Stimulated activated naive CD4-positive, alpha-beta T cell treated with Interleukin-2 at 50 U/mL for 16 hours (primary cell): ENCODE measurements at regions not wholly inside any gene's neighbourhood (a gene's known extent, or its start where the extent isn't known, plus 50 kb on each side); places are given as distances from the start of the nearest gene placed in this dataset.

ENCODE experiments used
- DNase-seq: peaks from one replicate; lab custom pipeline; 2025; lab: John Stamatoyannopoulos, UW

DNA sequence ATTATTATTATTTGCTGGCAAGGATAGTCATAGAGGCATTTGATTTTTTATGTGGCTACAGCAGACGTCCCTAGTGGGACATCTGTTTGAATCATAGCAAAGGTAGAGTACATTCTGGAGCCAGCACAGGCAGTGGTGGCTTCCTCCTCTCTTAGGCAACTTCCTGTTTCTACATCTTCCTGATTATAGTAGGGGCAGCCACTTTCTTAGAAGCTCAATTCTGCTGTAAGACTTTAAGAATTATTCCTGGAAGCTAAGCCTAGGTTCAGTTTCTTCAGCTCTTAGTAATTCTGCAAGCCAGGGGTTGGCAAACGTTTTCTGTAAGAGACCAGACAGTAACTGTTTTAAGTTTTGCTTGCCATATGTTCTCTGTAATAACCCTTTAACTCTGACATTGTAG, 129.3 kb upstream of the TENM4 start:
- DNase-seq: no peak

DNA sequence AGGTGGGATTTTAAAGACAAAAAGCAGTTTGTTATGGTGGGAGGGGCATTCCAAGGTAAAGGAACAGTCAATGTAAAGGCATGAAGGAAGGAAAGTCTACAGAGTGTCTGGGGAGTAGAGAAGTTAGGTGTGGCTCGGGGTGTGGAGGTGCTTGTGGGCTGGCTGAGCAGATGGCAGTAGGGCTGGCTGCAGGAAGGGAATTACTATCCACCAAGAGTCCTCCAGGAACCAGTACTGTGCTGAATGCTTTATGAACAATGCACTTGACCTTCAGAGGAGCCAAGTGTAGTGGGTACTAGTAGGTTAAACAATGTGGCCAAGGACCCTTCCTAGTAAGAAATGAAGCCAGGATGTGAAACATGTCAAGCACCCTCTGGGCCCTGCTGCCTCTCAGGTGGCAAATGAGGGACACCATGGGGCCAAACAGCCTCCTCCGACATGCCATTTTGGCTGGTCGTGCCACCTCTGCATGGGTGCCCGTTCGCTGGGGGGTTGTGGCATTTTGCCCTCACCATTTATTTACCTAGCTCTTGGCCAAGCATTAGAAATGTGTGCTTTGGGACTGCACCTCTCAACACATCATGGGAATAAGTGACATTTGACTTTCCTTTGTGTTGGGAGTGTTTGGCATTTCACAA, 123.6 kb upstream of the TENM4 start:
- no peak for DNase-seq

DNA sequence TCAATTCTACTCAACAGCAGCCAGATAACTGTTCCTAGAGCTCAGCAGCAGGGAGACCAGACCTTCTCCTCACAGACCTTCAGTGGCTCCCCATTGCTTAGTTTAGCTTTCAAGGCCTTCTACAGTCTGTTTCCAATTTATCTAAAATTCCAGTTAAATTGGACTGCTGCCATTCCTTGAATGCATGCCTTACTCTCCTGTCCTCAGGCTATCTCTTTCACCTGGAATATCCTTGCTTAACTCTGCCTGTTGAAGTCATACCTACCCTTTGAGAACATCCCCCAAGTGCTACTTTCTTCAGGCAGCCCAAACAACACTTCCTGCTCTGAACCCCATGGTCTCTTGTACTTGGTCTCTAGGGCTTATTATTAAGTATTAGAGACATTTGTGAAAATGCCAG, 120.7 kb upstream of the TENM4 start:
- no peak for DNase-seq

DNA sequence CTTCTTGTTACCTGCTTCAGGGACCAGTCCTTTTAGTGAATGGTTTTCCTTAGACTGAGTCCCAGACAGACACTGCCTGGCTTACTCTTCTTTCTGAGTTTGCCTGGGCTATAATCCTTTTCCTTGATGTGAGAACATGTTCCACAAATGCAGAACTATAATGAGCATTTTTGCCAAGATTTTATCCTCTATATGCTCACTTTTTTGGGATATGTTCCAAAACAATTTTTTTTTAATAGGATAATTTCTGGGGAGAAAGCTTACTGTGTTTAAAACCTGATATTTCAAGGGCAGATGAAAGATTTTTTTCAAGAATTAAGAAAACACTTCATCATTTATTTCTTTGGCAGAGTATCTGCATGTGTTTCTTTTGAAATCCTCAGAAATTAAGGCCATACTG, 110.0 kb upstream of the TENM4 start:
- DNase-seq: no peak

DNA sequence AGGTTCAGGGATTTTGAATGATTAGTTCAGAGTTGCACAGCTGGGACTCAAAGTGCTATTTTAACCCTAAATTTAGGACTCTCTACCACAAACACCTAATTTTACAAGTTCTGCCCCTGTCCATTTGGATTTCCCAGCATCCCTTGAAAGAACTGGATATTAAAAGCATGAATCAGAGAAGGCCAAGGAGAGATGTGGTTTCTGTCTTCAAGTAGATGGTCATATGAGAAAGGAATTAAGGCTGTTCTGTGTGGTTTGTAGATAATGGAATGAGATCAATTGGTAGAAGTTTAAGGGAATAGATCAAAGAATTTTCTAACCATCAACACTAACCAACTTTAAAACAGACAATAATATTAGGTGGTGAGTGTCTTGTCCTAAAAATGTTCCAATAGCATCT, 106.4 kb upstream of the TENM4 start:
- DNase-seq: no peak

DNA sequence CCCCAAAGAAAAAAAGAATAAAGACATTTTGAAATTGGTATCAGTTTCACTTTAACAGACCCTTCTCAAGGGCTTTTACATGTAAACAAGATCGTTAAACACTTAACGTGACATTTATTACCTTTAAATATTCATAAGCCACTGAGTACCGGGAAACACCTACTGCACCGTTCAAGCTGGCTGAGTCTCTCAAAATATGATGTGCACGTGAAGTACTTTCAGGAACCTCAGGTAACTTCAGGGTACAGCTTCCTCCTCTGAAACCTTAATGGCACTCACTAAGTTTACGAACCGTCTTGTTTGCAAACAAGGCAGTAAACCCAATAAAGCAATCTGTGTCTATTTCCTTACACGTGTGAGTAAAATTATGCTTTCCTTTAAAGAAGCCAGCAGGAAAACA, 105.5 kb upstream of the TENM4 start:
- DNase-seq: no peak

DNA sequence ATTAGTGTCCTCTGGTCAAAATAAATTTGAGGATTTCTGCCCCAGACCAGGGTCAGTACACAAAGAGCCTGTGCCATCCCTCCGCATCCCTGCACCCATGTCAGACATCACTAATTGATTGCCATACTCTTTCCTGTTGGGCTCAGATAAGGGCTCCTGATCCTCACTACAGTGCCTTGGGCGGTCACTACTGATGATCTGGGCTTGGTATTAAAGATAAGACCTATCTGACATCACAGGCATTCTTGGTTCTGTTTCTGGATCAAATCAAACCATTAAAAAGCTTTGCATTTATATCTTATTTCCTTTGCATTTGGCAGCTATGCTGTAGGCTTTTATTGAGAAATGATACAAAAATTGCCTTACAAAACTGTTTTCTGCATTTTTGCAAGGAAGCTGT, 103.5 kb upstream of the TENM4 start:
- DNase-seq: no peak

DNA sequence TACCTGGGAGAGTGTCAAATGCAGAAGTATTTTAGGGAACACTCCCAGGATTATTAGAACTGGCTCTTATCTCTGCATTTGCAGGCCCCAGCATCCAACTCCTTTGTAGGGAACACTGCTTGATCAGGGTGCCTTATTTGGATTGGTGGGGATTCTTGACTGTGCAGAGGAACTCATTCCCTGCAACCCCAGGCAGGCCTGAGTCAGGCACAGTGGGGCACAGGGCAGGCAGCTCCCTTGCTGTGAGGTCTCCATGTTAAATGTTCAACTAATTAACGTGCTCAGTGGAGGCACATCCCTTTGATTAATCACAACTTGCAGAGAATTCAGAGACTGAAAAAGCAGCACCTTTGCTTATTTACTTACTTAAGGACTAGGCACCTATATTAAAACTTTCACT, 102.3 kb upstream of the TENM4 start:
- no peak for DNase-seq

DNA sequence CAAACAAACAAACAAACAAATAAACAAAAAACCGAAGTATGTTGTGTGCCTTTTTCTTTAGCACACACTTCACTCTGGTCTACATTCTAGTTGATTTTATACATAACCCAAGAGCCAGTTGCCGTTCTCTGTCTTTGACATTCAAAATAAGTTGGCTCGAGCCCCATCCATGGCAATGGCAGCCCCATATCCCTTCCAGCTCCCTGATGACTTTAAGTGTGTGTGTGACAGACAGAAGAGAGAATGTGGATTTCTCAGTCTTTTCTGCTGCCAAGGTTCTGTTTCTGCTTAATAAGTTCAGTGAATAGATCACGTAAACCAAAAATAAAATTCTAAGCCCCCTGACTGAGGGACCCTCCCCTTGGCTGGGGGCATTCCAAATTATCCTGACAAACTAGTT, 100.6 kb upstream of the TENM4 start:
- DNase-seq: no peak

DNA sequence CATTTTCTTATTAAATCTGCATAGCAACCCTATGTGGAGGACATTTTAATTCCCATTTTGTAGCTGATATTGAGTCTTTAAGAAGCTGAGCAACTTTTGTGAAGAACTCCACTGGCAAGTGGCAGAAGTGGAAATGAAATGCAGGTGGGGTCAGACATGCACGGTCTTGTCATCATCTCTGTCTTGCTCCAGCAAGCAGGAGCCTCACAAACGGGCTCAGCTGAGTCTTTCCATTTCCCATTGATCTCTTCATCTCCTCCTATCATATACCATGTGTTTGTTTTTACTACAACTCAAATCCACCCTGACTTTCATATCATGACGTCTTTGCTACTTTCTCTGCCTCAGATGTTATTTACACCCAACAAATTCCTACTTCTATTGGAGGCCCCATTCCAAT, 97.9 kb upstream of the TENM4 start:
- no peak for DNase-seq

DNA sequence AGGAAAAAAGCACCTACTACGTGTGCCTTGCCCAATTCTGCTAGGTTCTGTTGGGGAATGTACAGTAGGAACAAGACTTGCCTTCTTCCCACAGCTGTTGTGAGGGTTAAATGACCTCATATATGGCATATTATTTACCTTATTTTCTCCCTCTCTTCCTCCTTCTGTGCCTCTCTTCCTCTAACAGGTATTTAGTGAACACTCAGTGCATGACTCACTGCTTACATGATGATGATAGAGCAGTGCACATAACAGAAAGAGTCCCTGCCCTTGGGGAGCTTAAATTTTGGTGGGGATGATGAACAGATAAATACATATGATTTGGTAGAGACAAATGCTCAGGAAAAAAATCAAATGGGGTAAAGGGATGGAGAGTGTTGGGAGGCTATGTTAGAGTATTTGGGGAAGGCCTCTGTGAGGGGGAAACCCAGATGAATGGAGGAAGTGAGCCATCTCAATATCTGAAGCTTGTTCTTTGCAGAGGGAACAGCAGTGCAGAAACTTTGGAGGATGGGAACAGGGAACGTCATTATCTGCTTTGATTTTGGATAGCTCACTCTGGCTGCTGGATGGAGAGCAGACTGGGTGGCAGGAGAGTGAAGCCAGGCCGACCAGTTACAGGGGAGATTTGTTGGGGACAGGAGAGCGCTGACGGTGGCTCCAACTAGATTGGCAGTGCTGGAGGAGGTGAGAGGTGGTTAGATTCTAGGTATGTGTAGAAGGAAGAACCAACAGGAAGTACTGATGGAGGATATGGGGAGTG, 95.5 kb upstream of the TENM4 start:
- DNase-seq: no peak

DNA sequence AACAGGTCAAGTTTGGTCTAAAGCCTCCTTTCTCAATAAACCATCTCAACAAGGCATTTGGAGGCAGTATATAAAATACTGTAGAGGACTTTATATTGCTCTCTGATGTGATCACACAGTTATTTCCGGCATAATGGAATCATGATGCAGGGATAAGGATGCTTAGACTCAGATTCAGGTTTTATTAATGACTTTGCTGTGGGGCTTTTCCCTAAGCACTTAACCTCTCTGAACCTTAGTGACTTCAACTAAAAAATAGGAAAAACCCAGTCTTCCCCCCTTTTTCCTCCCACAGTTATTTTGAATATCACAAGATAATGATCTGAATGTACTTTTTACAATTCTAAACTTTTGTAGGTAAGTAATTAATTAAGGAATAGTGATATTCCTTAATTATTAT, 94.8 kb upstream of the TENM4 start:
- DNase-seq: no peak

DNA sequence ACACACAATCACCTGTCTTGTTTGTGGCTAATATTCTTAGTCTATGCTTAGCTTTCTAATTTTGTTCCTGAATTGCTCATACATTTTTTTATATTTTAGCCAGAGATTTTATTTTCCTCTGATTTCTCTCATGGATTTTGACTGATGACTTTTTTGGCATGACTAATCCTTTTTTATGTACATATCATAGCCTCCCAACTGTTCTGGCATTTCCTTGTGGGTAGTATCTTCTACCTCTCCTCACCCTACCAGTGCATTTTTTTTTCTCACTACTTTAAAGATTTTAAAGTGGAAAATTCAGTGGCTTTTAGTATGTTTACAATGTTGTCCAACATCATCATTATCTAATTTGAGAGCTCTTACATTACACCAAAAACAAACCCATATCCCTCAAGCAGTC, 84.4 kb upstream of the TENM4 start:
- DNase-seq: no peak

DNA sequence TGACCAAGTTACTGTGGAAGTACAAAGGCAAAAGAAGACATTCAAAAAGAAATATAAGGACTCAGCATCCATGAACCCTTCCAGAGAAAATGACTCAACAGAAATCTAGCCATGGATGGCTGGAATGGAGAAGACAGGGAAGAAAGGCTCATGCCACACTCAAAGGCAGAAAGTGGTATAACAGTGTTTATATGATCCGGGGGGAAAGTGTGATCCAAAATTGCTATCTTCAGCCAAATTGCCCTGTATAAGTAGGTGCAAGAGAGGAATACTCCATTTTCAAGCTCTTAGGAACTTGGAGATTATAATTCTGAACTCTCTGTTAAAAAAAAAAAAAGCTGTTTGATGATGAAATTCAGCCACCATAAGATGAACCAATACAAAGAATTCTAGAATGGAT, 81.8 kb upstream of the TENM4 start:
- DNase-seq: no peak

DNA sequence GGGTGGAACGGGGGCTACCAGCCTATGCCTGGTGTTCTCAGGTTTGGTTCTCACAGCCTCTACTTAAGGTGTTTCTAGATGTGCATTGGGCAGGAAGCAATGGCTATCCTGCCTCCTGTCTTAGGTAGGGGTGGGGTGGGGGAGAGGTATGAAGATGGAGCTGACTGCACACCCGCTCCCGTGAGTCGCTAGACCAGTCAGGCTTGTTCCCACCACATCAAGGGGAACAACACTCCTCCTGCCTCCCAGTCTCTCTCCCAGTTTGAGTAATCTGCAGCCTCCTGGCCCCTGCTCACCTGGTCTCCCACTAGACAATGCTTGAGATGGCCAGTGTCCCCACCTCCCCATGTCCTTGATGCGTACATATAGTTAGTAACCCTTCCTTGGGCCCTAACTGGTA, 79.3 kb upstream of the TENM4 start:
- no peak for DNase-seq

DNA sequence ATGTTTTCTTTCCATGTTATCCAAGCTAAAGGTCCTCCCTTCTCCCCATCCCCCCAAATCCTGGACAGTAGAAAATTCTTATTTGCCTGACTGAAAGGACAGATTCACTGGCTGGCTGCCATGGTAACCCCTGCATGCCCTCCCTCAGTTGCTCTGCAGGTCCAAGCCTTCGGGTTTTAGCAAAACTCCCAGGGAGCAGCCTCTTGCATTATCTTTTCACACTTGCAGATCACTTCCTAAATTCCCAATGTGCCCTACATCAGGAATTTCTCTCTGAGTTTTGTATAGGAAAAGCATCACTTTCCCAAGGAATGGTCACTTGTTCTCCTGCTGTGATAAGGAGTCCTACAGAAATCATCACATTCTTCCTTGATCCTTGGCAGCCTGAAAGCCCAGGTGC, 75.0 kb upstream of the TENM4 start:
- no peak for DNase-seq

DNA sequence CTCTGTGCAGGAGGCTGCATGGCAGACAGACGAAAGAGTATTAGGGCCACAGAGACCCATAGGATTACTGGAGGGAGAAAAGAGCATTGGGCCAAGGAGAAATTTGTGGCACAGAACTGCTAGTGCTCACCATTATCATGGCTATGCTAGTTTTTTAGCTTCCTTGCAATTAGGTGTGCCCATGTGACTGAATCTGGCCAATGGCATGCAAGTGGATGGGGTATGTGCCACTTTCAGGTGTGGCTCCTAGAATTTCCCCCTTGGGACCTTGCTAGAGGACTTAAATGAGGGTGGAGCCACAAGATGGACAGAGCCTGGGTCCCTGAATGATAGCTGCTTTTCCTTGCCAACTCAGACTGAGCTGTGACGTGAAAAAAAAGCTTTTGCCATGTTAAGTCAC, 73.9 kb upstream of the TENM4 start:
- no peak for DNase-seq

DNA sequence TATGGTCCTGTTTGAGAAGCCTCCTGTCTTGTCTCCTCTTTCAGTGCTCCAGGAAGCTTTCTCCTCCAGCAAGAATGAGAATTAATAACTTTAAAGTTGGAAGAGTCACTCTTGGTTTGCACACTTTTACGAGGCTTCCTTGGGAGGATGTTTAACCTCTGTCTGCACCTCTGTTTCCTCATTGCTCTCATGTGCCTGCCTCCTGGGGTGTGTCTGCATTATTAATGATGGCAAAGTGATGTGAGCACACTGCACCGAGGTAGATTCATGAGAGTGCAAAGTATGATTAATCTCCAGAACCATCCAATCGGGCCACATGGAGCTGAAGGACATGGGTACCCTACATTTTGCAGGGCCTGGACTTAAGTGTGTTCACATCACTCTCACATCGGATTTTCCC, 73.5 kb upstream of the TENM4 start:
- no peak for DNase-seq

DNA sequence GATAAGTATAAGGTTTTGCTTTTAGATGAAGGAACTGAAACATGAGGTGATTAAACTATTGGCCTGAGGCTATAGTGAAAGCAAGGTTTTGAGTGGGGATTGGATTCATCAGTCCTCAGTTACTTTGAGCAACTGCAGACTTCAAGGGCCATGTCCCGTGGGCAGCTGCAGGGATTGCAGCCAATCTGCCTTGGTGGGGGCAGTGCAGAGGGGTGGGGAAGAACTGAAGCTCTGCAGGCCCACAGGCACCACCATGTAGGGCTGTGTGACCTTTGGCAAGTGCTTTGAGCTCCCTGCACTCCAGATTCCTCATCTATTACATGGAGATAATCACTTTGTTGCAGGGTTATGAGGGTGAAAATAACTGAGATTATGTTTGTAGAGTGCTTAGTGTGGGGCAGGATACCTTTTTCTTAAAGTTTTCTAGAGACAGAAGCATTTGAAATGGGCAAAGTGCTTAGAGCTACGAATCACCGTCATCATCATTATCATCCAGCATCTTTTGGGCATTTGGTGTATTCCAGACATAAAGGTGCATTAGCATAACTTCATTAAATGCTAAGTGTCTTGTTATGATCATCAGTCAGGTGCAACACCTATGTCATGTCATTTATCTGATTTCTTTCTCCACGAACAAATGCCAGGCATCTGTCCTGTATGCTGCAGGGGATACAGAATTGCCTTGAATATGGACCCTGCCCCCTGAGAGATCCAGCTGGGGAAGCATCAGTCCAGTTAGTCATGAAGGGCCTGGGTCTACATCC, 72.1 kb upstream of the TENM4 start:
- no peak for DNase-seq

DNA sequence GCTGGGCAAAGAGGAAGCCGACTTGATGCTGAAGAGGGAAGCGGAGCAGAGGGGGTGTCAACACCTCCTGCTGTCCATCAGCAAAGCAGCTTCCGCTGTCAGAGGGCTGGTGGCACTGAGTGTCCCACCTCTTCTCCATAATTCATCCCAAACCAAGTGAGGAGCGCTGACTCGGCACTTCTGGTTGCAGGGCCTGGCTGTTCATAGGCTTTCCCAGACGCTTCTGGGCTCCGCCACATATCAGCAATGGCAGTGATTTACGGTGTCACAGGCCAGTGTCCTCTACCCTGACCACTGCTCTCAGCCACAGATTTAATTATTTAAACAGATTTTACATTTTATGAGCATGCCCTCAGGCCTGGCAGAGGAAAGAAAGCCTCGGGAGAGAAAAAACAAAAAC, 70.1 kb upstream of the TENM4 start:
- DNase-seq: no peak

DNA sequence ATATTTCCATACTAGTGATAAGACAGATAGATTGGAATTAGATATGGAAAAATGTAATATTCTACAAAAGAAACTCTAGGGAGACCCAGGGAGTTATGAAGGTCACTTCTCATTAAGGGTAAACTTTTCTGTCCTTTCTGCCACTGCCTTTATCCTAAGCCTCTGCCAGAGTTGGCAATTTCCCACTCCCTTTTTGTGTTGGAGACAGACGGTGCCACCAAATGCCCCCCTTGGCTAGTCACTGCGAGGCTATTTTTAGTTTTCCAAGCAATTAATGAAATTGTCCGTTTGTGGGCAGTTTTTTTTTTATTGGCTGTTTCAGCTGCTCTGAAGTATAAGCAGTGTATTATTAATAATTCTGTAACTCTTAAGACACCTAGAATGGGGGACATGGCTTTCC, 67.6 kb upstream of the TENM4 start:
- DNase-seq: no peak

DNA sequence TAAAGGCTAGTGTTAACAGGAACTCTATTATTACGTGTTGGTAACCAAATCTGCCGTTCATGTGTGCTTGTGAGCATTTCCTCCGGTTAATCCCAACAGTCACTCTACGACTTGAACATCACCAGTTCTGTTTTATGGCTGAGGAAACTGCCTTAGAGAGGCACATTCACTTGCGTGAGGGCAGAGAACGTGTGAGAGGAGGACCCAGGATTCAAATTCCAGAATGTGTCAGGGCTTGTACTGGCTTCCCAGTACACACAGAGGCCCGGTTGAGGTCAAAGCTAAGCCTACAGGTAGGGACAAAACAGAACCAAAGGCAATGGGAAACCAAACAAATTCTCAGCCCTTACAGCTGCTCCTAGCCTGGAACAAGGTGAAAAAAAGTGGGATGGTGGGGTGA, 66.9 kb upstream of the TENM4 start:
- no peak for DNase-seq

DNA sequence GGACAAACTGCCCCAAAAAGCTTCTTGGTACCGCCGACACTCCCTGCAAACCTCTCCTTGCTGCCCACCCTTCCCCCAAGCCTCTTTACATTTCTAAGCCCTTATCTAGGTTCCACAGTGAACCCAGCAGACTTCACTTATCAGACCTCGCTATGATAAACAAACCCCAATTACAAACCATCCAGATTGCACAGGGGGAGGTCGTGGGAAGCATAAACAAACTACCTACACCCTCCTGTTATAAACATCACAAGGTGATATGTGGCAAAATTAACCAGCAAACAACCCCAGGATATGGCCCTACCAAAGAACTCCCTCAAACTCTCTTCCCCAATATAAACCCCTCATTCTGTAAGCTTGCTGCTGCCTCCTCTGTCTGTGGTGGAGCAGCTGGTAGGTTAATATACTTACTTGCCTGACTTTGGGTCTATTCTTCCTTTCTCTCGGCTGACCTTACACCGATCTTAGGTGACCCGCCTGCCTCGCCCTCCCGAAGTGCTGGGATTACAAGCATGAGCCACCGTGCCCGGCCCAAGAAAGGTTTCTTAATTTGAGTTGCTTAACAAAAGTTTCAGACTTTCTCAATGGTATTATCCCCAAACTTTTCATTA, 66.0 kb upstream of the TENM4 start:
- DNase-seq: no peak
